Esophagus squamous epithelium (tissue), 5 donors: ENCODE measurements at regions not wholly inside any gene's neighbourhood (a gene's known extent, or its start where the extent isn't known, plus 50 kb on each side); places are given as distances from the start of the nearest gene placed in this dataset.

Experiments
- DNase-seq: peaks from one replicate; lab custom pipeline; 2025; lab: John Stamatoyannopoulos, UW
- H3K27ac ChIP-seq, 4 donors: fragments of 200-600 bp; sonication (generic); one replicate each; pipeline ENCODE4 v1.5.1; 2016 to 2019; ENCODE audit warnings: mild to moderate bottlenecking in 1 of 4
- H3K27me3 ChIP-seq, 4 donors: fragments of 200-600 bp; sonication (generic); 1 replicate in 3 of 4; 2 replicates in 1 of 4; pipeline versions ENCODE4 v1.5.1 to v1.6.0; 2017 to 2021; ENCODE audit warnings: antibody characterized with exemption in 1 of 4
- H3K36me3 ChIP-seq, 3 donors: fragments of 200-600 bp; sonication (generic); one replicate each; pipeline ENCODE4 v1.5.1; 2016 to 2019
- H3K4me1 ChIP-seq, 3 donors: fragments of 200-600 bp; sonication (generic); one replicate each; pipeline ENCODE4 v1.5.1; 2017 to 2019
- H3K4me3 ChIP-seq, 4 donors: fragments of 200-600 bp; sonication (generic); 1 replicate in 3 of 4; 2 replicates in 1 of 4; pipeline ENCODE4 v1.5.1; 2016 to 2019; ENCODE audit warnings: mild to moderate bottlenecking in 2 of 4, moderate library complexity in 1 of 4
- H3K9me3 ChIP-seq, 3 donors: fragments of 200-600 bp; sonication (generic); one replicate each; pipeline ENCODE4 v1.5.1; 2016 to 2019
- POLR2A ChIP-seq, 4 donors: fragments of 450-650 bp; IDR thresholded peaks; one replicate each; pipeline ENCODE4 v1.6.1; 2017; ENCODE audit warnings: antibody characterized with exemption in 4 of 4, mild to moderate bottlenecking in 4 of 4, moderate library complexity in 3 of 4
- WGBS, 2 donors: methylation state at CpG; one replicate each; pipeline ENCODE4 v1.1.5; 2018; 5-methylcytosine and 5-hydroxymethylcytosine counted together
- intact Hi-C: fragments of 100-400 bp; cut with DNase I; formaldehyde crosslinking; loops from one replicate; pipeline ENCODE4 v1.15.0; 2022
- TF ChIP-seq, protein P1 (sequence below), 6 experiments: fragments of 450-650 bp in 4 of 6; fragments of 200-600 bp in 2 of 6; sonication (generic) in 2 of 6; IDR thresholded peaks; one replicate each; pipeline ENCODE4 v1.5.1; 2016 to 2019; ENCODE audit warnings: antibody characterized with exemption in 6 of 6, mild to moderate bottlenecking in 4 of 6, moderate library complexity in 4 of 6
- donor health status: DM: yes; HTN: yes; CAD: no.

DNA sequence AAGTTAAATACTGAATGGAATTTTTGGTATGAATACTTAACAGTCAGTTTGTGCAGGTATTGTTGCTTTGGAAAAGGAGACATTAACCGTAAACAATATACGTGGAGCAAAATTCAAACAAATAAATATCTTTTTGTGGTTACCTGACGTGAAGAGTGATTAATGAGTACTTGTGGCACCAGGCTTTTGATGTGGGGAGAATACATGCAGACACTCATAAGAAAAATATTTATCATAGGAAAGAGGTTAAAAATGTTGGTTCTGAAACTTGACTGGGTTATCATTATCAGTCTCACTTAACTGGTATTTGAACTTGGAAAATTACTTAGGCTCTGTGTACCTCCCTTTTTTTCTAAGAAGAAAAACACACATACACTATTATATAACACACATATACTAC, 136.4 kb upstream of the NDST4 start:
- no peak overlapping the region for H3K4me3 ChIP-seq
- intact Hi-C loops = no loop called here

DNA sequence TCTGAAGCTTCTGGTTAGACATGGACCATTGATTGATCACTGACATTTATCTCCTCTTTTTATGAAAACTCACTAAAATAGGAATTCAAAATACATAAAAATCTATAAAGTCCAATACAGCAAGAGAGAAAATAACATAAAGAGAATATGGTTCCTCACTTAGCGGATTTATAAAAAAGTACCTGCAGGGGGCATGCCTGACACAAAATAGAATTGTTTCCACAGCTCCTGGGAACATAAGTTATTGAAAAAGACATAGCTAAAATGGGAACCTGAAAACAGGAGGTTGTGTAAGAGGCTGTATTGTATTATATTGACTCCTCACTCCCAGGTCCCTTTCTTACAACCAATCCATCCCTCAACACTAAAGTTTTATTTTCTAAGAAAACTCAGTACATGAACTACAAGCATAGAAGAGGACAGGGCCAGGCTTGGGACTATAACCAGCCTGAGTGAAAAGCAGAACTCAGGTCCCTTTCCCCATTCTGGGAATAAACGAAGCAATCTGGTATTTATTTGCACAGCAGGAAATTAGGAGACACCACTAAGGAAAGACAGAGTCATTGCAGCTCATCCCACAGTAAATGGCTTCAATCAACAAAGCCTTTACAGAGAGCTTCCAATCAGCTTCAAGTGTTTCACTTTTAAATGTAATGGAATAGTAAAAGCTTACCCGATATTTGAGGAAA, 121.1 kb upstream of the NDST4 start:
- H3K36me3 ChIP-seq = no peaks in the 10 kb centered on the region
- 43 to 50% methylated on average over 3 of the region's 3 CpGs for WGBS, 2 donors
- no peak for TF ChIP-seq POLR2A (IDR thresholded peaks at IDR 0.05)
- TF ChIP-seq, protein P1, sequence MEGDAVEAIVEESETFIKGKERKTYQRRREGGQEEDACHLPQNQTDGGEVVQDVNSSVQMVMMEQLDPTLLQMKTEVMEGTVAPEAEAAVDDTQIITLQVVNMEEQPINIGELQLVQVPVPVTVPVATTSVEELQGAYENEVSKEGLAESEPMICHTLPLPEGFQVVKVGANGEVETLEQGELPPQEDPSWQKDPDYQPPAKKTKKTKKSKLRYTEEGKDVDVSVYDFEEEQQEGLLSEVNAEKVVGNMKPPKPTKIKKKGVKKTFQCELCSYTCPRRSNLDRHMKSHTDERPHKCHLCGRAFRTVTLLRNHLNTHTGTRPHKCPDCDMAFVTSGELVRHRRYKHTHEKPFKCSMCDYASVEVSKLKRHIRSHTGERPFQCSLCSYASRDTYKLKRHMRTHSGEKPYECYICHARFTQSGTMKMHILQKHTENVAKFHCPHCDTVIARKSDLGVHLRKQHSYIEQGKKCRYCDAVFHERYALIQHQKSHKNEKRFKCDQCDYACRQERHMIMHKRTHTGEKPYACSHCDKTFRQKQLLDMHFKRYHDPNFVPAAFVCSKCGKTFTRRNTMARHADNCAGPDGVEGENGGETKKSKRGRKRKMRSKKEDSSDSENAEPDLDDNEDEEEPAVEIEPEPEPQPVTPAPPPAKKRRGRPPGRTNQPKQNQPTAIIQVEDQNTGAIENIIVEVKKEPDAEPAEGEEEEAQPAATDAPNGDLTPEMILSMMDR (IDR thresholded peaks at IDR 0.05) = no peak
- H3K27ac ChIP-seq = no peak overlapping the region
- no peak overlapping the region for H3K4me3 ChIP-seq
- DNase-seq = no peak
- no peaks in the 10 kb centered on the region for H3K9me3 ChIP-seq
- H3K27me3 ChIP-seq = no peaks in the 10 kb centered on the region
- no peaks in the 10 kb centered on the region for H3K4me1 ChIP-seq
- intact Hi-C loops = no loop called here

More for the DNA sequence above, 136.4 kb upstream of the NDST4 start:
- no peaks in the 10 kb centered on the region for H3K27me3 ChIP-seq
- no peaks in the 10 kb centered on the region for H3K36me3 ChIP-seq
- no peak for TF ChIP-seq POLR2A (IDR thresholded peaks at IDR 0.05)
- TF ChIP-seq, protein P1 (IDR thresholded peaks at IDR 0.05) = no peak
- no peaks in the 10 kb centered on the region for H3K9me3 ChIP-seq
- no peak overlapping the region for H3K27ac ChIP-seq
- WGBS, 2 donors = 51 to 54% methylated on average over 3 of the region's 3 CpGs
- no peaks in the 10 kb centered on the region for H3K4me1 ChIP-seq
- no peak for DNase-seq

DNA sequence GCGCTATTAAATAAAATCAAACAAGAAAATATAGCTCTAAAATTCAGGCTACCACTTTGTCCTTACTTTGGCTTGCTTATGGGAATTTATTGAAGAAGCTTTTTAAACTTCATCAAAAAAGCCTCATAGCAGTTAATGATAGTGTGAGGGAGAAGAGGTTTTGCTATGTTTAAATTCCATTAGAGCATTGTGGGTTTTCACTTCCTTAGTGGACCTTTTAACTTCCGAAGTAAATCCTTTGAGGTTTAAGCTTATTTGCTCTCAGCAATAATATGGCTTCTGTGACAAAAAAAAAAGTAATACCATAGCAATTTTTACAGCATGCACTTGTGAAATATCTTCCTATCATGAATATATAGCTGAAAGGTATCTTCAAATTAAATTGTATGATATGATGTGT, 120.2 kb upstream of the NDST4 start:
- no peaks in the 10 kb centered on the region for H3K4me1 ChIP-seq
- no peaks in the 10 kb centered on the region for H3K9me3 ChIP-seq
- no peak for TF ChIP-seq POLR2A (IDR thresholded peaks at IDR 0.05)
- TF ChIP-seq, protein P1 (IDR thresholded peaks at IDR 0.05) = no peak
- no peak for DNase-seq
- intact Hi-C loops = no loop called here
- H3K27ac ChIP-seq = no peak overlapping the region
- no peak overlapping the region for H3K4me3 ChIP-seq
- no peaks in the 10 kb centered on the region for H3K27me3 ChIP-seq
- H3K36me3 ChIP-seq = no peaks in the 10 kb centered on the region
- 61 to 62% methylated on average over 2 of the region's 2 CpGs for WGBS, 2 donors

DNA sequence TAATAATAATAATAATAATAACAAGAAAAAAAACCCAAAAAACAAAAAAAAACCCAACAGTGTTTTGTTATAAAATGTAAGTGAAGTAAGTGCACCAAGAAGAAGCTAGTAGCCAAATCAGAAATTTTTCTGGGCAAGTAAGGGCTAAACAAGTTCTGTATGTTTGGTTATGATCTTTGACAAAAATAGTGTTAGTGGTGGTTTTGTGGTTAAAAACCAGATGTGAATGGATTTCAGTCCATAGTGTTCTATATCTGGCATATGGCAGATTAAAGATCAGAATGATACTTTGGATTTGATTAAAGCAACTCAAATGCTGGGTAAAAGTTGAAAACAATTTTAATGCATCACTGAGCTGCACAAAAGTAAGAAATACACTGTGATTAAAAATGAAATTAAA, 116.5 kb upstream of the NDST4 start:
- H3K27me3 ChIP-seq = no peaks in the 10 kb centered on the region
- H3K4me1 ChIP-seq = no peaks in the 10 kb centered on the region
- no peak for DNase-seq
- H3K36me3 ChIP-seq = no peaks in the 10 kb centered on the region
- no peak overlapping the region for H3K4me3 ChIP-seq
- no peaks in the 10 kb centered on the region for H3K9me3 ChIP-seq
- no peak overlapping the region for H3K27ac ChIP-seq
- intact Hi-C loops = no loop called here
- TF ChIP-seq, protein P1 (IDR thresholded peaks at IDR 0.05) = no peak

DNA sequence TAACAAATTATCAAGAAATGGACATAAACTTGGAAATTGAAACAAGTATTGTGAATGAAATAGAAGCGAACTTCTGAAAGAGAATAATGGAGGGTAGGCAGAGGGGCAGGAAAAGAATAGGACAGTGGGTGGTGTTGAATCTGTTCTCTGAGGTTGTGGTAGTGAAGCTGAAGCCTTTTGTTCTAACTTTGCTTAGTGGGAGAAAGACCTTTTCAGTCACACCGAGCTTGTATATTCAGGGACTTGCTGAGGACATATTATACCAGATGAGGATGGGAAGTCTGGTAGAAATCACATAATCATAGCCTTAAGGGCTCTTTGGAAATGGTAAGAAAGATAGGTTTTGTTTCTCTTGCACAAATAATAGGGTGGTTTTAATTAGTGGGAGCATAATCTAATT, 115.4 kb upstream of the NDST4 start:
- Histone ChIP-seq H3K36me3 (no peaks in the 10 kb centered on the region), H3K27me3 (no peaks in the 10 kb centered on the region), H3K27ac (no peak overlapping the region), H3K9me3 (no peaks in the 10 kb centered on the region), H3K4me3 (no peak overlapping the region), H3K4me1 (no peaks in the 10 kb centered on the region)
- WGBS, 2 donors = 61 to 68% methylated on average over 2 of the region's 2 CpGs
- intact Hi-C loops = no loop called here
- DNase-seq = no peak
- TF ChIP-seq POLR2A (IDR thresholded peaks at IDR 0.05) = no peak
- TF ChIP-seq, protein P1 (IDR thresholded peaks at IDR 0.05) = no peak
